ENCODE measurements at regions not wholly inside any gene's neighbourhood (a gene's known extent, or its start where the extent isn't known, plus 50 kb on each side); places are given as distances from the start of the nearest gene placed in this dataset.

- no peak for TF ChIP-seq POLR2AphosphoS5 (IDR thresholded peaks at IDR 0.05; ENCODE audit: insufficient read depth in 1 of 2, low read depth in 1 of 2)
- TF ChIP-seq POLR2A (IDR thresholded peaks at IDR 0.05), result no peak
These were observed 225.9 kb upstream of the SESN3 start for GRCh38 chr11:95456714-95457491.
